ENCODE measurements at regions not wholly inside any gene's neighbourhood (a gene's known extent, or its start where the extent isn't known, plus 50 kb on each side); places are given as distances from the start of the nearest gene placed in this dataset.

- TF ChIP-seq CTCF (IDR thresholded peaks at IDR 0.05) = no peak
- TF ChIP-seq POLR2A (IDR thresholded peaks at IDR 0.05) = no peak
Observed at GRCh38 chr22:22814666-22815396, 72.8 kb upstream of the IGLL5 start.

Data from sigmoid colon (tissue), 3 donors.